SU-DHL-6 (cell line): ENCODE measurements at regions not wholly inside any gene's neighbourhood (a gene's known extent, or its start where the extent isn't known, plus 50 kb on each side); places are given as distances from the start of the nearest gene placed in this dataset.

Experiments used
- EZH2phosphoT487 ChIP-seq: fragments of 200-600 bp; sonication (generic), shearing (Covaris generic); conservative IDR thresholded peaks from 2 replicates; pipeline ENCODE4 v1.6.1; 2018; ENCODE audit warnings: mild to moderate bottlenecking, antibody characterized with exemption, low read length, moderate library complexity, mixed read lengths
- TF ChIP-seq, protein P1 (sequence below): fragments of 200-600 bp; sonication (generic); IDR thresholded peaks from one replicate; pipeline ENCODE4 v1.5.1; 2017; ENCODE audit warnings: antibody characterized with exemption, mild to moderate bottlenecking, low read length, moderate library complexity; ENCODE audit not compliant: insufficient read depth, poor library complexity, severe bottlenecking

DNA sequence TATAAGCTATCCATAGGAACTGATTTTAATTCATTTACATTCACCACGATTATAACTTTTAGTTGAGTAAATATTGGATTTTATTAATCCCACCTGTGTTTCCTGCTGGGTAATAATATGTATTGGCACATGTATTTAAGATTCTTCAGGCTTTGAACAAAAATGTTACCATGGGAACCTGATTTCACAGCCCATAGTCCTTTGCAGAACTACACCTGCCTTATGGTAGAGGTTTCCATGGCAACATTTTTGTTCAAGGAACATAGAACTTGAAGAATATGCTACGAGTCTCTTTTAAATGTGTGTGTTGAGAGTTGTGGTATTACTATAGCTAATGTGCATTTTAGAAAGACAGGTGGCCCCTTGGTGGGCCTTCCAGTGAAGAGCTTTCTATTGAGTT lies 317.4 kb downstream of the SAMD5 start:
- TF ChIP-seq, protein P1, sequence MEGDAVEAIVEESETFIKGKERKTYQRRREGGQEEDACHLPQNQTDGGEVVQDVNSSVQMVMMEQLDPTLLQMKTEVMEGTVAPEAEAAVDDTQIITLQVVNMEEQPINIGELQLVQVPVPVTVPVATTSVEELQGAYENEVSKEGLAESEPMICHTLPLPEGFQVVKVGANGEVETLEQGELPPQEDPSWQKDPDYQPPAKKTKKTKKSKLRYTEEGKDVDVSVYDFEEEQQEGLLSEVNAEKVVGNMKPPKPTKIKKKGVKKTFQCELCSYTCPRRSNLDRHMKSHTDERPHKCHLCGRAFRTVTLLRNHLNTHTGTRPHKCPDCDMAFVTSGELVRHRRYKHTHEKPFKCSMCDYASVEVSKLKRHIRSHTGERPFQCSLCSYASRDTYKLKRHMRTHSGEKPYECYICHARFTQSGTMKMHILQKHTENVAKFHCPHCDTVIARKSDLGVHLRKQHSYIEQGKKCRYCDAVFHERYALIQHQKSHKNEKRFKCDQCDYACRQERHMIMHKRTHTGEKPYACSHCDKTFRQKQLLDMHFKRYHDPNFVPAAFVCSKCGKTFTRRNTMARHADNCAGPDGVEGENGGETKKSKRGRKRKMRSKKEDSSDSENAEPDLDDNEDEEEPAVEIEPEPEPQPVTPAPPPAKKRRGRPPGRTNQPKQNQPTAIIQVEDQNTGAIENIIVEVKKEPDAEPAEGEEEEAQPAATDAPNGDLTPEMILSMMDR, result no peak
- no peak for TF ChIP-seq EZH2phosphoT487
